ENCODE measurements at regions not wholly inside any gene's neighbourhood (a gene's known extent, or its start where the extent isn't known, plus 50 kb on each side); places are given as distances from the start of the nearest gene placed in this dataset.

- TF ChIP-seq, protein P1, sequence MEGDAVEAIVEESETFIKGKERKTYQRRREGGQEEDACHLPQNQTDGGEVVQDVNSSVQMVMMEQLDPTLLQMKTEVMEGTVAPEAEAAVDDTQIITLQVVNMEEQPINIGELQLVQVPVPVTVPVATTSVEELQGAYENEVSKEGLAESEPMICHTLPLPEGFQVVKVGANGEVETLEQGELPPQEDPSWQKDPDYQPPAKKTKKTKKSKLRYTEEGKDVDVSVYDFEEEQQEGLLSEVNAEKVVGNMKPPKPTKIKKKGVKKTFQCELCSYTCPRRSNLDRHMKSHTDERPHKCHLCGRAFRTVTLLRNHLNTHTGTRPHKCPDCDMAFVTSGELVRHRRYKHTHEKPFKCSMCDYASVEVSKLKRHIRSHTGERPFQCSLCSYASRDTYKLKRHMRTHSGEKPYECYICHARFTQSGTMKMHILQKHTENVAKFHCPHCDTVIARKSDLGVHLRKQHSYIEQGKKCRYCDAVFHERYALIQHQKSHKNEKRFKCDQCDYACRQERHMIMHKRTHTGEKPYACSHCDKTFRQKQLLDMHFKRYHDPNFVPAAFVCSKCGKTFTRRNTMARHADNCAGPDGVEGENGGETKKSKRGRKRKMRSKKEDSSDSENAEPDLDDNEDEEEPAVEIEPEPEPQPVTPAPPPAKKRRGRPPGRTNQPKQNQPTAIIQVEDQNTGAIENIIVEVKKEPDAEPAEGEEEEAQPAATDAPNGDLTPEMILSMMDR (IDR thresholded peaks at IDR 0.05): no peak
- Histone ChIP-seq H3K27ac (no peak overlapping the region), H3K36me3 (no peaks in the 10 kb centered on the region), H3K4me3 (no peak overlapping the region), H3K4me1 (no peaks in the 10 kb centered on the region), H3K27me3 (no peaks in the 10 kb centered on the region), H3K9me3 (no peaks in the 10 kb centered on the region)
- intact Hi-C loops (cut with DNase I): no loop called here
- DNase-seq (no peak), ATAC-seq (no peak)
Observed at GRCh38 chr1:90357995-90358394, 359.1 kb downstream of the BARHL2 start.

GRCh38 chr1:90356991-90357390 is 360.1 kb downstream of the BARHL2 start:
- H3K4me1 ChIP-seq: no peaks in the 10 kb centered on the region
- no peaks in the 10 kb centered on the region for H3K9me3 ChIP-seq
- intact Hi-C loops (cut with DNase I): no loop called here
- TF ChIP-seq, protein P1 (IDR thresholded peaks at IDR 0.05): no peak
- no peak overlapping the region for H3K4me3 ChIP-seq
- ATAC-seq (no peak), DNase-seq (no peak)
- no peaks in the 10 kb centered on the region for H3K36me3 ChIP-seq
- no peaks in the 10 kb centered on the region for H3K27me3 ChIP-seq
- no peak overlapping the region for H3K27ac ChIP-seq

GRCh38 chr1:90356101-90356500 is 361.0 kb downstream of the BARHL2 start:
- H3K9me3 ChIP-seq: no peaks in the 10 kb centered on the region
- ATAC-seq: no peak

DNA sequence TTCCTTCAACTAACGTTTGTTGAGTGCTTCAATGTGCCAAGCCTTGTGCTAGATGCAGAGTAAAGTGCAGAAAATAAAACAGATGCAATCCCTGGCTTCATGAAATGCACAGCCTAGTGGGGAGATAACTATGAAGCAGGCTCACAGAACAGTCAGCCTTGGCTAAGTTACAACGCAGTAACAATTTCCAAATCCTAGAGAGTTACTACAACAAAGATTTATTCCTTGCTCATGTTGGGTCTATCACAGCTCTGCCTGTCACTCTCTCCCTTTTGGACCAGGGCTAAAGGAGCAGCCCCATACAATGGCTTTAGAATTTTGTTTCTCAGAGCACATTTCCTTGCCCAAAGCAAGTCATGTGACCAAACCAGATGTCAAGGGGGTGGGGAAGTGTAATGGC is 359.8 kb downstream of the ZNF326 start:
- DNase-seq: no peak

More at GRCh38 chr1:90356101-90356500, 361.0 kb downstream of the BARHL2 start:
- intact Hi-C loops (cut with DNase I): no loop called here
- no peaks in the 10 kb centered on the region for H3K27me3 ChIP-seq
- TF ChIP-seq, protein P1 (IDR thresholded peaks at IDR 0.05): no peak
- DNase-seq: no peak
- no peak overlapping the region for H3K4me3 ChIP-seq
- no peak overlapping the region for H3K27ac ChIP-seq
- H3K4me1 ChIP-seq: no peaks in the 10 kb centered on the region
- H3K36me3 ChIP-seq: no peaks in the 10 kb centered on the region

GRCh38 chr1:90351019-90351418 is 356.1 kb downstream of the ZNF326 start:
- ATAC-seq: no peak
- no peaks in the 10 kb centered on the region for H3K4me1 ChIP-seq
- TF ChIP-seq, protein P1 (IDR thresholded peaks at IDR 0.05): no peak
- H3K9me3 ChIP-seq: peaks cover 0 to 15% of the 10 kb centered on the region in 2 donors
- no peak overlapping the region for H3K4me3 ChIP-seq
- intact Hi-C loops (cut with DNase I): no loop called here
- no peak overlapping the region for H3K27ac ChIP-seq
- no peak for DNase-seq
- H3K27me3 ChIP-seq: no peaks in the 10 kb centered on the region
- no peaks in the 10 kb centered on the region for H3K36me3 ChIP-seq

More for the DNA sequence above, 359.8 kb downstream of the ZNF326 start:
- TF ChIP-seq, protein P1 (IDR thresholded peaks at IDR 0.05): no peak
- Histone ChIP-seq H3K27me3 (no peaks in the 10 kb centered on the region), H3K4me1 (no peaks in the 10 kb centered on the region), H3K36me3 (no peaks in the 10 kb centered on the region), H3K9me3 (no peaks in the 10 kb centered on the region), H3K27ac (no peak overlapping the region), H3K4me3 (no peak overlapping the region)
- no peak for ATAC-seq
- intact Hi-C loops (cut with DNase I): no loop called here

Measured in left lung (tissue), 4 donors.